Right lobe of liver (tissue), 4 donors: ENCODE measurements at regions not wholly inside any gene's neighbourhood (a gene's known extent, or its start where the extent isn't known, plus 50 kb on each side); places are given as distances from the start of the nearest gene placed in this dataset.

Experiments used
- POLR2A ChIP-seq: fragments of 450-650 bp; IDR thresholded peaks from one replicate; pipeline ENCODE4 v1.6.1; 2017; ENCODE audit warnings: antibody characterized with exemption, mild to moderate bottlenecking
- TF ChIP-seq, protein P1 (sequence below), 4 donors: fragments of 200-600 bp in 3 of 4; fragments of 450-650 bp in 1 of 4; IDR thresholded peaks; one replicate each; pipeline versions ENCODE4 v1.5.1 to v1.8.0; 2016 to 2022; ENCODE audit warnings: antibody characterized with exemption in 4 of 4, mild to moderate bottlenecking in 2 of 4
- donor health status: DM: no; HTN: no; CAD: no.
- donor health status: DM: no; HTN: no; CAD: no.
- donor health status: DM: no; HTN: yes; CAD: no.

GRCh38 chr10:64535131-64535867, 1014.1 kb downstream of the REEP3 start:
- TF ChIP-seq, protein P1, sequence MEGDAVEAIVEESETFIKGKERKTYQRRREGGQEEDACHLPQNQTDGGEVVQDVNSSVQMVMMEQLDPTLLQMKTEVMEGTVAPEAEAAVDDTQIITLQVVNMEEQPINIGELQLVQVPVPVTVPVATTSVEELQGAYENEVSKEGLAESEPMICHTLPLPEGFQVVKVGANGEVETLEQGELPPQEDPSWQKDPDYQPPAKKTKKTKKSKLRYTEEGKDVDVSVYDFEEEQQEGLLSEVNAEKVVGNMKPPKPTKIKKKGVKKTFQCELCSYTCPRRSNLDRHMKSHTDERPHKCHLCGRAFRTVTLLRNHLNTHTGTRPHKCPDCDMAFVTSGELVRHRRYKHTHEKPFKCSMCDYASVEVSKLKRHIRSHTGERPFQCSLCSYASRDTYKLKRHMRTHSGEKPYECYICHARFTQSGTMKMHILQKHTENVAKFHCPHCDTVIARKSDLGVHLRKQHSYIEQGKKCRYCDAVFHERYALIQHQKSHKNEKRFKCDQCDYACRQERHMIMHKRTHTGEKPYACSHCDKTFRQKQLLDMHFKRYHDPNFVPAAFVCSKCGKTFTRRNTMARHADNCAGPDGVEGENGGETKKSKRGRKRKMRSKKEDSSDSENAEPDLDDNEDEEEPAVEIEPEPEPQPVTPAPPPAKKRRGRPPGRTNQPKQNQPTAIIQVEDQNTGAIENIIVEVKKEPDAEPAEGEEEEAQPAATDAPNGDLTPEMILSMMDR (IDR thresholded peaks at IDR 0.05): no peak
- no peak for TF ChIP-seq POLR2A
